ENCODE measurements at regions not wholly inside any gene's neighbourhood (a gene's known extent, or its start where the extent isn't known, plus 50 kb on each side); places are given as distances from the start of the nearest gene placed in this dataset.

GRCh38 chr9:118693645-118694044 lies 675.6 kb downstream of the BRINP1 start:
- TF ChIP-seq CTCF (IDR thresholded peaks at IDR 0.05): no peak
- no peak for TF ChIP-seq POLR2A (IDR thresholded peaks at IDR 0.05)
- TF ChIP-seq POLR2AphosphoS5 (IDR thresholded peaks at IDR 0.05): no peak
